NOMO-1 (cell line): ENCODE measurements at regions not wholly inside any gene's neighbourhood (a gene's known extent, or its start where the extent isn't known, plus 50 kb on each side); places are given as distances from the start of the nearest gene placed in this dataset.
"Not testable (repeated sequence)": the region's sequence is repeated elsewhere in the genome, so short reads cannot be mapped to it uniquely, and the experiment has no call there.

Source experiments
- DNase-seq, 2 experiments: peaks; one replicate each; lab custom pipeline; 2025; ENCODE audit not compliant: unreplicated experiment in 2 of 2; lab: John Stamatoyannopoulos, UW

DNA sequence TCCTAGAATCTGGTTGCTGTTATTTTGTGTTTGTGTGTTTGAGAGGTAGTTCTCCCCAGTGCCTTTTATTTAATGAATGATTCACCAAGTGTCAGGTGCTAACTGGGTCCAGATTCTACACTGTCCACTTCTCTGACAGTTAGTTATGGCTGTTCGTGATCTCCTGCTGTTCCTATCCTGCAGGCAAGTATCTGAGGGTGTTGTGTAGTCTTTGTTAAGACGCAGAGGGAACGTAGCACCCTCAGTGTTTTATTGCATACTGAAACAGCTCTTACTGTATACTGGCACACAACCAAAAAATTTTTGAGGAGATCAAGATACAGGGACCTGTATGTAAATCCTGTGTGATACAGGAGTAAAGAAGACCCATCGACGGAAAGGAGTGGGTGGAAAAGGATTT, 1271.3 kb downstream of the ROBO1 start:
- DNase-seq: no peak

- no peak for DNase-seq
These were observed 1270.8 kb downstream of the ROBO1 start for GRCh38 chr3:78497021-78497420.

- DNase-seq: no peak
These were observed 1270.0 kb downstream of the ROBO1 start for GRCh38 chr3:78497767-78498166.

DNA sequence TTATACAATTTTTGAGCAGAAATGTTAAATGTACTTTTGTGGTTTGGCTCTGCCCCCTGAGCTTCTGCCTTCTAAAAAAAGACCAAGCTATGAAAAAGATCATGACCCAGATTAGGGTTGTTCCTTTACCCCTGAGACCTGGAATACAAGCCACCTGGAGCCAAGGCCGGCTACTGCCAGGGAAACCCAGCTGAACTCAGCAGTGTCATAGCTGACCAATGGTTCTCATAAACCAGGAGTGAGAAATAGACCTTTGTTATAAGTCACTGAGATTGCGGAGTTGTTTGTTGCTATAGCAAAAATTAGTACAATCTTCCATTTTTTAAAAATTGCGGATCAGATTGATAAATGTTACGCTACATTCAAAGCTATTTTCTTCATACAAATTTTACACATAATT, 1261.7 kb downstream of the ROBO1 start:
- DNase-seq: no peak

DNA sequence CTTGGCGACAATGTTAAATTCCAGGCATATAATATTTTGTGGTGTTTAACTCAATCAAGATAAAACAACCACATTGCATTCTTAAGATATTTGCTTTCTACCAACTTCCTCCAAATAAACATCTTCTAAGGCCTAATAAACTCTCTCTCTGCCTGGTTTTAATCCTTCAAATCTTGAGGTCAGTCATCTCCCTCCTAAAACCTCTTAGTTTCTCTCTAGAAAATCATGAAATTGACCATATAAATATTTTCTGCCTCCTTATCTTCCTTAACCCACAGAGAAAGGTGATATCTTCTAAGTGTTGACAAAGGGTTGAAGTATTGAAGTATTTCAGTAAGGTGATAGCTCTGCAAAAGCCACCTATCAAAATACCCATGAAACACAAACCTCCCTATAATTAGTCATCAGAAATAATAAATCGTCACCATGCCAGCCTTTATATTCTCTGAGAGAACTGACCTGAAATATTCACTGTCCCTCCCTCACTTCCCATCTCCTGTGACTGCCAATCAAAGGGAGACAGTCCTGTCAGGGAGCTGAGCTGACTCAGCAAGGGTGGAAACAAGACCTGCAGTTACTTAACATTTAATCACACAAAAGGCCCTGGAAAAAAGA, 1261.1 kb downstream of the ROBO1 start:
- no peak for DNase-seq

DNA sequence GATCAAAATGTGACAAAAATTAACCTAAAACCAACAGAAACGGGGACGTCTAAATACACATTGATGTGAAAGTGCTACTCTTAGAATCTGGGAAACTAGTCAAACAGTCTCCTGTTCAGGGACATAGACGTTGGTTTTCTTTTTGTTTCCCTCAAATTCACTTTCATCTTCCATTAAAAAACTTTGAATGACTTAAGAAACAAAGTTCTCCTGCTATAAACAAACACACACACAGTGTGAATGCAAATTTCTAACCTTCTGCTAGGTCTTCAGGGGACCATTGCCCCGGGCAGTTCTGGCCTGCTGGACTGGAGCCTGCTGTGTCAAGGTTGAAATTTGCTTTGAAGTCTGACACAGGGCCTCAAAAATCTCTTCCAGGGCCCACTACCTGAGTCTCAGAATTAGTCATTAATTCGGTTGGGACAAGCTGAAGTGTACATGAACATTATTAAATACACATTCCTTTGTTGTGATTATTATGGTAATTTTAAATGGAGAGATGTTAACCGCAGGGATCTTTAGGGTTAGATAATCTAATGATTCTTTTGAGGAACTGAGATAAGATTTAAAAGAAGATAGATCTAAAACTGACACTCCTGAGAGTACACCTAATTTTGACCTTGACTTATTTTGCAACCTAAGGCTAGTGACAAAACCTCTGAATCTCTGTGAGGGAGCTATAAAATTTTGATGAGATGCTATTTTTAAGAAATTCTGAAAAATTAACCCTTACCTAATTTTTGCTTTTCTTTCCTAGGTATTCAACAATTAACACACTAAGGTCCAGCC, 1260.4 kb downstream of the ROBO1 start:
- DNase-seq: no peak

GRCh38 chr3:78511840-78512239, 1256.0 kb downstream of the ROBO1 start:
- no peak for DNase-seq

- DNase-seq: not testable (repeated sequence)
These were observed 1255.0 kb downstream of the ROBO1 start for GRCh38 chr3:78512786-78513185.

DNA sequence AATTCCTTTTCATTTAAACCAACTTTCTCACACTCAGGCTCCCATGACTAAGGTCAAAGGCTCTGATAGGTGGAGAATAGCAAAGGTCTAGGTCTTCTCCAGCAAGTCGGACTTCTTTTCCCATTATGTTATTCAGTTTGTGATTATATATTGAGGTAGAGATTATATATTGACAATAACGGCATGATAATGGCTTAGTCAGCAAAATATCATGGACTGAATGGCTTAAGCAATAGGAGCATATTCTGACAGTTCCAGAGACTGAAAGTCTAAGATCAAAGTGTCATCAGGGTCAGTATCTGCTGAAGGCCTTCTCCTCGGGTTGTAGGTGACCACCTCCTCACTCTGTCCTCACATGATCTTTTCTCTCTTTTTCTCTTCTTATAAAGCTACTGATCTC, 1251.4 kb downstream of the ROBO1 start:
- DNase-seq: no peak

- no peak for DNase-seq
These were observed 1250.9 kb downstream of the ROBO1 start for GRCh38 chr3:78516937-78517336.

DNA sequence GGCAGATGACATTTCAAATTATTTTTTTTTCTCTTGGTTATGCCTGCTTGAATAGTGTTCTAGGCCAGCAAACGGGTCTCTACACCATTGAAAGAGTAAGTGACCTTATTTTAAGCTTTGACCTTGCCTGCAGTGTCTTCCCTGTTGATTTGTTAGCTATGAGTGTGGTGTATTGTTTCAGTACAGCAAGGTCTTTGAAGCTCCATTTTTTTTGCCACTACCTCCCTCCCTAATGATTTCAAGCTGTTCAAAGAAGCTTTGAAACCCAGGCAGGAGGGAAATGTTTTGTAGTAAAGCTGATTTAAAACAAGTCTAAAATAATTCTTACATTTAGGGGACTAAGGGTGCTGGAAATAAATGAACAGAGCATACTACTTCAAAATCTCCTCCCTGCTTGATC, 1249.8 kb downstream of the ROBO1 start:
- no peak for DNase-seq

GRCh38 chr3:78519281-78519680, 1248.5 kb downstream of the ROBO1 start:
- no peak for DNase-seq

DNA sequence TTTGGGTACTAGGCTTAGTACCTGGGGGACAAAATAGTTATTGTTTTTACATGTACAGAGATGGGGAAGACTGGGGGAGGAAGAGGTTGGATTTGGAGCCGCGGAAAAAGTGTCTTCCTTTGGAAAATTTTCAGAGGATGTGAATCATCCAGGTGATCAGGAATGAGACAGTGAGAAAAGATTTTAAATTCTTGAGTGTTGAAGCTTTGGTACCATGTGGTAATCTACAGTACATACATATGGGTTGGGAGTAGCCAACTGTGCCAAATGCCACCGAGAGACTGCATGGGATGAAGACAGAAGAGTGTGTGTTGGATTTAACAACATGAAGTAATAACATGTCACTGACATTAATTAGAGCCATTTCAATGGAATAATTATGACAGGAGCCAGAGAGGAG, 1238.2 kb downstream of the ROBO1 start:
- no peak for DNase-seq

- DNase-seq: no peak
These were observed 1227.3 kb downstream of the ROBO1 start for GRCh38 chr3:78540485-78540884.

DNA sequence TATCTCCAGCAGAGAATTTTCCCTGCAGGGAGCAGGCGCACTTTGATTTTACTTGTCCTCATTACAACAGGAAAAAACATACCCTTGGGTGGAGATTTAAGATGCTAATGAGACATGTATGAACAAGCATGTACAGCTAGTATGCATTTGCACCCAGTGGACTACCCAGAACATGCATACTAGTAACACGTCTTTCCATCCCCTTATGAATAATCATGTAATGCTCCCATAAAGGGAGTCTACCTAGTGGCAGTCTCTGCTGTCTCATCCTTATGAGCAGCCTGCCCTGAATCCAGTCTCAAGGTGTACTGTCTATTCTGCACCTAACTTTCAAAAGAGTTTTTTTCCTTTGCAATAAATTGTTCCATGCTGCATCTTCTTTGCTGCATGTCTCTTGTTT, 1222.0 kb downstream of the ROBO1 start:
- DNase-seq: no peak
